OCI-M2 (cell line): ENCODE measurements at regions not wholly inside any gene's neighbourhood (a gene's known extent, or its start where the extent isn't known, plus 50 kb on each side); places are given as distances from the start of the nearest gene placed in this dataset.

Experiments used
- DNase-seq: peaks from one replicate; lab custom pipeline; 2025; ENCODE audit not compliant: unreplicated experiment; lab: John Stamatoyannopoulos, UW

GRCh38 chr10:78970261-78970660 lies 98.5 kb upstream of the ZMIZ1 start:
- DNase-seq, result no peak

- DNase-seq, result no peak
Observed at GRCh38 chr10:78971094-78971682, 97.6 kb upstream of the ZMIZ1 start.

- DNase-seq, result no peak
Observed at GRCh38 chr10:78972160-78972946, 96.4 kb upstream of the ZMIZ1 start.

- DNase-seq, result peak; percentile 69
Observed at GRCh38 chr10:78972947-78973900, 95.5 kb upstream of the ZMIZ1 start.

- no peak for DNase-seq
Observed at GRCh38 chr10:78973901-78974616, 94.7 kb upstream of the ZMIZ1 start.

- DNase-seq, result no peak
Observed at GRCh38 chr10:78974617-78975317, 94.0 kb upstream of the ZMIZ1 start.

GRCh38 chr10:78975926-78976325 lies 92.8 kb upstream of the ZMIZ1 start:
- no peak for DNase-seq

- no peak for DNase-seq
Observed at GRCh38 chr10:78976825-78977755, 91.7 kb upstream of the ZMIZ1 start.

- no peak for DNase-seq
Observed at GRCh38 chr10:78979938-78980337, 88.8 kb upstream of the ZMIZ1 start.

GRCh38 chr10:78980354-78980753 lies 88.4 kb upstream of the ZMIZ1 start:
- no peak for DNase-seq

GRCh38 chr10:78980815-78981214 lies 88.0 kb upstream of the ZMIZ1 start:
- DNase-seq, result no peak

- no peak for DNase-seq
Observed at GRCh38 chr10:78981257-78981969, 87.4 kb upstream of the ZMIZ1 start.

- DNase-seq, result no peak
Observed at GRCh38 chr10:78981970-78982281, 86.8 kb upstream of the ZMIZ1 start.

- no peak for DNase-seq
Observed at GRCh38 chr10:78982726-78983125, 86.0 kb upstream of the ZMIZ1 start.

- DNase-seq, result no peak
Observed at GRCh38 chr10:78983608-78984007, 85.2 kb upstream of the ZMIZ1 start.

- DNase-seq, result no peak
Observed at GRCh38 chr10:78985973-78986818, 82.6 kb upstream of the ZMIZ1 start.

GRCh38 chr10:78991187-78991586 lies 77.6 kb upstream of the ZMIZ1 start:
- no peak for DNase-seq

GRCh38 chr10:78992333-78992732 lies 76.4 kb upstream of the ZMIZ1 start:
- DNase-seq, result no peak
